Esophagus muscularis mucosa (tissue), 3 donors: ENCODE measurements at regions not wholly inside any gene's neighbourhood (a gene's known extent, or its start where the extent isn't known, plus 50 kb on each side); places are given as distances from the start of the nearest gene placed in this dataset.

ENCODE experiments used
- POLR2AphosphoS5 ChIP-seq, 2 donors: sonication (generic); formaldehyde crosslinking; IDR thresholded peaks; one replicate each; pipeline ENCODE4 v1.6.1; 2017; ENCODE audit warnings: antibody characterized with exemption in 2 of 2
- TF ChIP-seq, protein P1 (sequence below), 3 experiments: fragments of 200-600 bp in 2 of 3; fragments of 450-650 bp in 1 of 3; sonication (generic) in 2 of 3; IDR thresholded peaks; one replicate each; pipeline ENCODE4 v1.5.1; 2017 to 2019; ENCODE audit warnings: antibody characterized with exemption in 3 of 3, mild to moderate bottlenecking in 2 of 3, moderate library complexity in 1 of 3

- TF ChIP-seq POLR2AphosphoS5 (IDR thresholded peaks at IDR 0.05) = no peak
- TF ChIP-seq, protein P1, sequence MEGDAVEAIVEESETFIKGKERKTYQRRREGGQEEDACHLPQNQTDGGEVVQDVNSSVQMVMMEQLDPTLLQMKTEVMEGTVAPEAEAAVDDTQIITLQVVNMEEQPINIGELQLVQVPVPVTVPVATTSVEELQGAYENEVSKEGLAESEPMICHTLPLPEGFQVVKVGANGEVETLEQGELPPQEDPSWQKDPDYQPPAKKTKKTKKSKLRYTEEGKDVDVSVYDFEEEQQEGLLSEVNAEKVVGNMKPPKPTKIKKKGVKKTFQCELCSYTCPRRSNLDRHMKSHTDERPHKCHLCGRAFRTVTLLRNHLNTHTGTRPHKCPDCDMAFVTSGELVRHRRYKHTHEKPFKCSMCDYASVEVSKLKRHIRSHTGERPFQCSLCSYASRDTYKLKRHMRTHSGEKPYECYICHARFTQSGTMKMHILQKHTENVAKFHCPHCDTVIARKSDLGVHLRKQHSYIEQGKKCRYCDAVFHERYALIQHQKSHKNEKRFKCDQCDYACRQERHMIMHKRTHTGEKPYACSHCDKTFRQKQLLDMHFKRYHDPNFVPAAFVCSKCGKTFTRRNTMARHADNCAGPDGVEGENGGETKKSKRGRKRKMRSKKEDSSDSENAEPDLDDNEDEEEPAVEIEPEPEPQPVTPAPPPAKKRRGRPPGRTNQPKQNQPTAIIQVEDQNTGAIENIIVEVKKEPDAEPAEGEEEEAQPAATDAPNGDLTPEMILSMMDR (IDR thresholded peaks at IDR 0.05) = no peak
Measured at GRCh38 chr20:6942266-6942665, 174.8 kb downstream of the BMP2 start.
